Sigmoid colon (tissue), 4 donors: ENCODE measurements at regions not wholly inside any gene's neighbourhood (a gene's known extent, or its start where the extent isn't known, plus 50 kb on each side); places are given as distances from the start of the nearest gene placed in this dataset.

Source experiments
- CTCF ChIP-seq, 4 experiments: fragments of 450-650 bp in 3 of 4; fragments of 200-600 bp in 1 of 4; IDR thresholded peaks; one replicate each; pipeline ENCODE4 v1.5.1; 2016 to 2019; ENCODE audit warnings: antibody characterized with exemption in 4 of 4, mild to moderate bottlenecking in 3 of 4, moderate library complexity in 2 of 4
- EP300 ChIP-seq, 4 donors: sonication (generic); formaldehyde crosslinking; IDR thresholded peaks; one replicate each; pipeline ENCODE4 v1.6.1; 2017; ENCODE audit warnings: antibody characterized with exemption in 4 of 4
- POLR2A ChIP-seq, 2 donors: fragments of 450-650 bp; IDR thresholded peaks; one replicate each; pipeline ENCODE4 v1.6.1; 2016; ENCODE audit warnings: antibody characterized with exemption in 2 of 2, mild to moderate bottlenecking in 2 of 2, moderate library complexity in 2 of 2
- POLR2AphosphoS5 ChIP-seq, 4 donors: sonication (generic); formaldehyde crosslinking; IDR thresholded peaks; one replicate each; pipeline ENCODE4 v1.6.1; 2017; ENCODE audit warnings: antibody characterized with exemption in 4 of 4

GRCh38 chr11:92866679-92867282 is 102.7 kb upstream of the MTNR1B start:
- TF ChIP-seq POLR2AphosphoS5 (IDR thresholded peaks at IDR 0.05) (no peak), CTCF (IDR thresholded peaks at IDR 0.05) (no peak), POLR2A (IDR thresholded peaks at IDR 0.05) (no peak), EP300 (IDR thresholded peaks at IDR 0.05) (no peak)
